ENCODE measurements at regions not wholly inside any gene's neighbourhood (a gene's known extent, or its start where the extent isn't known, plus 50 kb on each side); places are given as distances from the start of the nearest gene placed in this dataset.
A peak's percentile ranks its signal among the peaks of the same experiment; 100 is the strongest.
"Not testable (repeated sequence)": the region's sequence is repeated elsewhere in the genome, so short reads cannot be mapped to it uniquely, and the experiment has no call there.

DNA sequence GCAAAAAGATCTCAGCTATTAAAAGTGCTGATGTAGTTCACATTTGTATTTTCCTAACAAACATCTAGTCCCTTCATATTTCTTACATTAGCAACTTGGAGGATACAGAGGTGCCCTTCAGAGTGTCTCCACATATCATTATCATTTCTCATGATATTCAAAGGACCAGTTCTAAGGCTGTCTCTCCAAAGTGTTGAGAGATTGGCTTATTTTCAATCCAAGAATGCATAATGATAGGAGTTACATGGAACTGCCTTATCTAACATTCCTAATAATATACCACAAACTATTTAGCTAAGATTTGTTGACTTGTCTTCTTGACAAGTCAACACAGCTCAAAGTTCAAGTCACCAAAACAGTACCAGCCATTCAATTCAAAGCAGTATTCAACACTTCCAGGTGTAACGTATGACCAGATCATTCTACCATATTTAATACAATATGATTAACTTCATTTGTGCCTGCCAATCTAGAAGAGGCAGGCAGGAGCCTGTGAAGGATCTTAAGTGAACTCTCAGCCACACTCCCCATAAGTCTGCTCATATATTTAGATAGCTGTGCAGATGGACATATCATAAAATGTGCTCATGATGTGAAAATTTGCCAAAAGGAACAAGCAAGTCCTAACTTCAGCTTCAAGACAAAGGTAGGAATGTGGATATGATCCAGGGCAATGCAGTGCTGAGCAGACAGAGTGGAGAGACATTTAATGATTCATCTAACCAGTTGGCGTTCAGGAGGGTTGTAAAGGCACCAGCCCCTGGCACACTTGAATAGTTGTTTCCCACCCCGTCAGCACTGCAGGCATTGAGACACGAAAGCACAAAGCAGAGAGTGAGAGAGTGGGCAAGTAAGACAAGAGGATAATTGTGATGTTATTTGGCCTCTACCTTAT, 108.3 kb downstream of the MTERF1 start:
- peak in 1 of 2 experiments; percentile 29 for DNase-seq (ENCODE audit: low read depth in 2 of 2)

DNA sequence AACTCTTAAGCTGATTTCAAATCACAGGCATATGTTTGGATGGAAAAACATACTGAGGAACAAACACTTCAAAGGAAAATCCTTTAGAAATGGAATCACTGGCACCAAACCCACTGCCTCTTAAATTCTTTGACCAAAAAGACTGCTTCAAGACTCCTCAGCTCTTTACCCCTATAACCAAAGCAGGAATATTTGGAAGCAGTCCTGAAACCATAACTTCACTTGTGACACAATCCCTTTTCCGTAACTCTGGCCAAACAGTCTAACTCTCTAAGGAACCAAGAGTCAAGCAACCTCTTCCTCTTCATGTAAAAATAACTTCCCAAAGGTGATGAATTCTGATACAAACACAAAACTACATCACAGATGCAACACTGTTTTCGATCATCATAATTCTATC, 104.3 kb downstream of the MTERF1 start:
- no peak for DNase-seq (ENCODE audit: low read depth in 2 of 2)

DNA sequence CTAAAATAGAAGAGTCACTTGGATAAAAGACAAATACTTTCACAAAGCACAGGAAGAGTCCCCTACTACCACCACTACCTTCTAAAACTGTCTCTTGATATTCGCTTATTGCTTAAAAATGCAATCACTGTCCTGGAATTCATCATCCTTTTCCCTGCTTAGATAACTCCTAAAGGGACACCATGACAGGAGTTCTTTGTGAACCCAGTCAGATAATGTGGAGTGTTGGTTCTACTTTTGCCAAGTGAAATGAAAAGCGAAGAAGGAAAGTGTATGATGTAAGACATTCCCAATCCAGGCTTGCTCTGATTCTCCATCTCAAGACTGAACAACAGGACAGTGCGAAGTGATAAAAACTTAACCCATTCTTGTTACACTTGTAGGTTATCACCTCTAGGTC, 103.0 kb downstream of the MTERF1 start:
- DNase-seq (ENCODE audit: low read depth in 2 of 2), result no peak

GRCh38 chr7:91778416-91778815, 102.1 kb downstream of the MTERF1 start:
- DNase-seq (ENCODE audit: low read depth in 2 of 2), result no peak

DNA sequence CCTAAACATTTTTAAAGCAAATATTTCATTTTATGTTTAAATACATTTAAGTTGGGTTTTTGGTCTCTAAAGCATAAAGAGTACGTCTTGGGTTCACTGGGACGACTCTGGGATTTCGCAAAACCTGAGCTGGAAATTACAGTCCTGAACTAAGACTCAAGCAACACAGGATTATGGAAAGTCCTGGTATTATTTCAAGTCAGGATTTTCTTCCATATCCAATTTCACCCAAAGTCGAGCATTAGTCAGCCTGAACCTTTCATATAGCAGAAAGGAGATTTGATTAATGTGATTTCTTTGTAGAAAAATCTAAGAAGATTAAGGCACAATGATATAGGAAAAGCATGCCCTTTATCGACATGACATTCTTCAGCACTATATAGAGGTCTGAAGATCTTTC, 100.0 kb downstream of the MTERF1 start:
- DNase-seq (ENCODE audit: low read depth in 2 of 2), result no peak

DNA sequence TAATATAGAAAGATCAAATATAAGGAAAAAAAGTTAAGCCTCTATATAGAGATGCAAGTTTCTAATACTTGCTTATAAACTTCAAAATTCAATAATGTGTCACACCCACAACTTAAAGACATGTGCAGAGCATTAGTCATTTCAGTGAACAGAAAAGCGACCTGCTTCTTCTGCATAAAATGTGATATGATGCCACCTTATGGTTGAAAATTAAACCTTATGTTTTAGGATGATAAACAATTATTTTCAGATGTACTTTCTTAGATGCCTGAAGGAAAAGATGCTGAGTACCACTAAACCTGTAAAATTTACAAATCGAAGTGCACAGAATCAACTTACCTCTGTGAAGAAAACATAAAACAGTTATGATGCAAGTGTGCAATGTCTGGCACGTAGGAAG, 96.0 kb downstream of the MTERF1 start:
- DNase-seq (ENCODE audit: low read depth in 2 of 2), result peak; percentile 40 to 44

DNA sequence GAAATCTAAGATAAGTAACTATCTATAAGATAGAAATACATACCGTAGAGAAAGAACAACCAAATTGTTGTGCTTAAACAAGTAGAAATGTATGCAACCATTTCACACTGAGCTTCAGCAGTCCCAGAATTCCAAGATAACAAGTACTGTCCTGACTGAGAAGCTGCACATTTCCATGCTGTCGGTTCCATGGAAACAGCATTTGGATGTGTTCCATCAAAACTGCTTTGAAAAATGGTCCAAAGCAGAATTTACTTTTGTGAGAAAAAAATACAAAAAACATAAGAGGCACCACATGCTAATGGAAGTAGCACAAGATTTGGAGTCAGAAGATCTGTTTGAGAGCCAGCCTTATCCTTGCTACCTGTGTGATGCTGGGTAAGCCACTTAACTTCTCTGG, 92.6 kb downstream of the MTERF1 start:
- no peak for DNase-seq (ENCODE audit: low read depth in 2 of 2)

DNA sequence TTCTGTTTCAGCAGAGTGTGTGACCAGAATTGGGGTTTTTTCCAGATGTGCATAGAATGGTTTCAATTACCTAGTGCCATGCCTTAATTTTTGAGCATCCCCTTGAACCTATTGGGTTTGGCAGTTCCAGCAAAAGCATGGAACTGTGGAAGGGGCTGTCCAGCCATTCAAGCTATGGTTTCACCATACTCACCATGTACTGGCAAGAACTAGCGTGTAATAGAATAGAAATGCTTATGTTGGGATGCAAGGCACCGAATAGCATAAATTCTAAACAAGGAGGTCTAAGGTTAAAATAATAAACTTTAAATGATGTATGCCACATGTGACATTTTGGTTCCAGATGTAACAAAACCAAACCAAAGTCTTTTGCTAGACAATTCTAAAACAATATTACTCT, 91.4 kb downstream of the MTERF1 start:
- DNase-seq (ENCODE audit: low read depth in 2 of 2), result no peak

- DNase-seq (ENCODE audit: low read depth in 2 of 2), result no peak
Measured at GRCh38 chr7:91789558-91789957, 90.9 kb downstream of the MTERF1 start.

DNA sequence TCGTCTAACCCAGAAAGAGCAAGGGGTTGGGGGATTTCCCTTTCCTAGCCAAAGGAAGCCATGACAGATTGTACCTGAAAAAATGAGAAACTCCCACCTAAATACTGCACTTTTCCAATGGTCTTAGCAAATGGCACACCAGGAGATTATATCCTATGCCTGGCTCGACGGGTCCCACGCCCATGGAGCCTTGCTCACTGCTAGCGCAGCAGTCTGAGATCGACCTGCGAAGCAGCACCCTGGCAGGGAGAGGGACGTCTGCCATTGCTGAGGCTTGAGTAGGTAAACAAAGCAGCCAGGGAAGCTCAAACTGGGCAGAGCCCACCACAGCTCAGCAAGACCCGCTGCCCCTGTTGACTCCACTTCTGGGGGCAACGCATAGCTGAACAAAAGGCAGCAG, 89.9 kb downstream of the MTERF1 start:
- not testable (repeated sequence) for DNase-seq (ENCODE audit: low read depth in 2 of 2)

DNA sequence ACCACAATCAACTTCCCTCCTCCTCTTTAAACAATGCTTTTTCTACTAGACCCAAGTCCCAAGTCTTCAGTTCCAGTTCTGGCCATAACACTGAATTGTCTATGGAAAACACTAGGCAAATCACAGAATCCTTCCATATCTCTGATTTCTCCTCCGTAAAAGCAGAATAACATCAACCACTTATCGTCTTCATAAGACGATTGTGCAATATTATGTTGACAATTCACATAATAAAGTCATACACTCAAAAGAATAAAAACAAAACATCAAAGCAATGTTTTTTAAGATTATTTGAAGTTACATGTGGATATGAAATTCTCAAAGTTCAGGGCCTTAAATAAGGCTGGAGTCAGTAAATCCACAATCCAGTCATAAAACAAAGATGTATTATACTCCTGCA, 84.4 kb downstream of the MTERF1 start:
- no peak for DNase-seq (ENCODE audit: low read depth in 2 of 2)

DNA sequence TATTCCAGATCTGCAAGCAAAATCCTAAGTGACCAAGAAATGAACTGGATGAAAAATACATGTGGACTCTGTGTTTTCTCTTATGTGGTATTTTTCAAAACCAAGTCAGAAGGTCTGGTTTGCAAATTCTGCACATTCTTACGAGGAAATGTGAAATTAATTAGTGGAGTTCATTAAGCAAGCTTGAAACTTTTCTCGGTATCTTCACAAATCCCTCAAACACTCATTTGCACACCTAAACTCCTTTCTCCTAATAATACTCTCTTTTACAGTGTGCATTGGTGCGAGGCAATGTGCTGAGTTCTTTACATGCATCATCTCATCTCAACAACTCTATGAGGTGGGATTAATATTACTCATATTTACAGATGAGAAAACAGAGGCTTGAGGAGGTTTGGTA, 82.1 kb downstream of the MTERF1 start:
- no peak for DNase-seq (ENCODE audit: low read depth in 2 of 2)

DNA sequence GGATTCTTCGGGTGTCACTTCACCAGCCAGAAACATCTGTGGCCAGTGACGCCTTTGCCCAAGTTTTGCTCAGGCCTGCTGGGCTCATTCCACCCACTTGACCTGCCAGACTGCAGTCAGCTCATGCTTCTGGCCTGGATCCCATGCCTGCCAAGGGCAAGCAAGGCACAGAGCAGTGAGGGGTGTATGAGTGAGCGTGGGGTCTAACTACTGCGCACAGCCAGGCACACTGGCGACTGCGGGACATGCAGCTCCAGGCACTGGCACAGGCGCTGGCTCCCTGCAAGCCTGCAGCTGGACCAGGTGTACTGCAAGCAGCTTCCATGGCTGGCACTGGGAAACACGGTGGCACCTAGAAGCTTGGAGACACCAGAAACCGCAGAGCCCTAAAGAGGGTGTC, 80.1 kb downstream of the MTERF1 start:
- no peak for DNase-seq (ENCODE audit: low read depth in 2 of 2)

- DNase-seq (ENCODE audit: low read depth in 2 of 2), result no peak
Measured at GRCh38 chr7:91801331-91801983, 79.0 kb downstream of the MTERF1 start.

DNA sequence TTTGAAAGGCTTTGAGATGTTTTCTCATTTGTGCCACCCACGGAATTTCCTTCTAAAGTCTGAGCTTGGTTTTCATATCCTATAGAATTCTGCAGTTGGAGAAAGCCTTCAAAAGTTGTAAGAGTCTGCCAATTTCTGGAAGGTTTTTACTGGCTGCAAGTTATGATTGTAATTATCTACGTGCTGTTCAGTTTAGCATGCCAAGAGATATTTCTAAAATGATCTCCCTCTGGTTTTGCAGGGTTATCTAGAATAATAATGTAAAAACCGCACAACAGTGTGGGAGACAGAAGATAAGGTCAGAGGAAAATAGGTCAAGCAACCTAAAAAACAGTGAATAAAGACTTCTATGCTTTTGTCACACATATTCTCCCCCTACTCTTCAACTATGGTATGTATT, 69.3 kb downstream of the MTERF1 start:
- DNase-seq (ENCODE audit: low read depth in 2 of 2), result no peak

- DNase-seq (ENCODE audit: low read depth in 2 of 2), result no peak
Measured at GRCh38 chr7:91811641-91812040, 68.9 kb downstream of the MTERF1 start.

GRCh38 chr7:91812388-91812787, 68.1 kb downstream of the MTERF1 start:
- no peak for DNase-seq (ENCODE audit: low read depth in 2 of 2)

DNA sequence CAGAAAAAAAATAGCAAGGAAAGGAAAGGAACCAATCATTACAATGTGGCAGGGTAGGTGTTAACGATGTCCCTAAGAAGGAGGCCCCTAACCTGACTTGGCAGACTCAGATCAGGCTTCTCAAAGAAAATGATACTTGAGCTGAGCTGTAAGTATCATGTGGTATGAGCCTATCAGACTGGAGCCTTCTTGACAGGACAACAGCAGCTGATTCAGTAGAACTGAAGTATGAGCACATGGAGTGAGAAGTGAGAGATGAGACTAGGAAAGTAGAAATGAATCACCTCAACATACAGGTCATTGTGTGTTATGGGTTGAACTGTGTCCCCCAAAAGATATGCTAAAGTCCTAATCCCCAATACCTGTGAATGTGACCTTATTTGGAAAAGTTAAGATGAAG, 66.3 kb downstream of the MTERF1 start:
- no peak for DNase-seq (ENCODE audit: low read depth in 2 of 2)
